ENCODE measurements at regions not wholly inside any gene's neighbourhood (a gene's known extent, or its start where the extent isn't known, plus 50 kb on each side); places are given as distances from the start of the nearest gene placed in this dataset.

DNA sequence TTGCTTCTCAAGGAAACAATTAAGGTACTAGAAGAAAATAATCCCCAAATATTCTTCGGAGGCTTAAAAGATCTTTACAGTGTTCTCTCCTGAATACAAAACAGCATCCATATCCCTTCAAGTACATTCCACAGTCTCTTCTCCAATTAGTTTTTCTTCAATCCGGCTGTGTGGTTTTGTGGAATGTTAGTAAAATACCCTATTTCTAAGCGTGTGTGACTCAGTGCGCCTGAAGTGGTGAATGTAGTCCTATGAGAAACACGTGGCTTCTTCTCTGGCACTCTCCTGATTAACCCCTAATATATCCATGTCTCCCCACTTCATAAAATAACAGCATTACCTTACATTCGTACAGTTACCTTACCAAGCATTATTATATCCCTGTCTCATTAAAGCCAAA lies 570.2 kb downstream of the ARL4A start:
- in situ Hi-C loops (cut with MboI) (no loop called here), intact Hi-C loops (cut with micrococcal nuclease; ENCODE audit: unreplicated experiment) (loop anchor here (10.0 kb wide), 1 partner anchor 213 kb away; no protein-coding TSS in a partner anchor)
- 39% methylated on average over 6 of the region's 6 CpGs for WGBS (ENCODE audit: insufficient coverage, insufficient replicate concordance, low lambda C conversion rate, missing lambda C conversion rate)
- no peak overlapping the region for H3K27ac ChIP-seq (ENCODE audit: control insufficient read depth, insufficient read depth)
- H3K9ac ChIP-seq (ENCODE audit: control insufficient read depth, insufficient read depth, low read length) = no peak overlapping the region
- POLR2A ChIA-PET = interaction anchor here (0.7 kb wide), 1 partner anchor 8 kb away, joined by 3 read pairs; no protein-coding TSS in a partner anchor
- no TSS peak for BruUV-seq (replicated peaks)
- CTCF ChIA-PET = interaction anchor here (0.9 kb wide), 1 partner anchor 22 kb away, joined by 3 read pairs; no protein-coding TSS in a partner anchor
- SMC1A ChIA-PET (ENCODE audit: uncharacterized antibody, unreplicated experiment) = no interaction called here
- no peaks in the 10 kb centered on the region for H3K4me1 ChIP-seq (ENCODE audit: control insufficient read depth, insufficient read depth, low read length)
- no peaks in the 10 kb centered on the region for H4K20me1 ChIP-seq (ENCODE audit: control insufficient read depth, insufficient read depth)
- ATAC-seq (no peak), DNase-seq (ENCODE audit: low read depth, low spot score) (no peak), FAIRE-seq (no peak)
- no peaks in the 10 kb centered on the region for H3K79me2 ChIP-seq (ENCODE audit: control insufficient read depth, insufficient read depth, low read length)
- H3K4me3 ChIP-seq = no peak overlapping the region
- H3K9me3 ChIP-seq (replicated peaks; ENCODE audit: control insufficient read depth, insufficient read depth, low read length) = no peaks in the 10 kb centered on the region
- H3K4me2 ChIP-seq (ENCODE audit: control insufficient read depth, insufficient read depth) = no peak overlapping the region
- H3K27me3 ChIP-seq (replicated peaks in 1 of 2; ENCODE audit: control insufficient read depth in 2 of 2, insufficient read depth in 2 of 2, low read length in 1 of 2) = no peaks in the 10 kb centered on the region
- no peak for TF ChIP-seq NR2F1 (conservative IDR thresholded peaks at IDR 0.05)
- TF ChIP-seq RAD21 (IDR thresholded peaks at IDR 0.05; ENCODE audit: insufficient read depth, low read depth, low read length) = no peak
- TF ChIP-seq ATF7 (IDR thresholded peaks at IDR 0.05; ENCODE audit: low read depth) = no peak
- TF ChIP-seq ZNF622 (IDR thresholded peaks at IDR 0.05) = no peak
- TF ChIP-seq CBFB (IDR thresholded peaks at IDR 0.05; ENCODE audit: low read depth) = no peak
- TF ChIP-seq ZNF274 (IDR thresholded peaks at IDR 0.05; ENCODE audit: insufficient read depth, insufficient read length) = no peak
- no peak for TF ChIP-seq BACH1 (IDR thresholded peaks at IDR 0.05; ENCODE audit: borderline replicate concordance)
- no peak for TF ChIP-seq RELA (IDR thresholded peaks at IDR 0.05; ENCODE audit: borderline replicate concordance, partially characterized antibody)
- no peak for TF ChIP-seq RFX5 (IDR thresholded peaks at IDR 0.05; ENCODE audit: low read depth, low read length)
- TF ChIP-seq IKZF1 (conservative IDR thresholded peaks at IDR 0.05) = no peak
- TF ChIP-seq USF1 (IDR thresholded peaks at IDR 0.05; ENCODE audit: borderline replicate concordance, extremely low read length, insufficient read depth, low read depth, low read length) = no peak
- TF ChIP-seq PML (IDR thresholded peaks at IDR 0.05; ENCODE audit: low read length) = no peak
- TF ChIP-seq MEF2B (IDR thresholded peaks at IDR 0.05; ENCODE audit: partially characterized antibody, poor library complexity, severe bottlenecking) = no peak
- no peak for TF ChIP-seq MTA2 (IDR thresholded peaks at IDR 0.05; ENCODE audit: low read depth)
- TF ChIP-seq, protein P1, sequence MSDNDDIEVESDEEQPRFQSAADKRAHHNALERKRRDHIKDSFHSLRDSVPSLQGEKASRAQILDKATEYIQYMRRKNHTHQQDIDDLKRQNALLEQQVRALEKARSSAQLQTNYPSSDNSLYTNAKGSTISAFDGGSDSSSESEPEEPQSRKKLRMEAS (IDR thresholded peaks at IDR 0.05; ENCODE audit: low read depth, low read length) = no peak
- TF ChIP-seq USF2 (IDR thresholded peaks at IDR 0.05; ENCODE audit: borderline replicate concordance, low read depth, low read length) = no peak
- TF ChIP-seq TCF7 (IDR thresholded peaks at IDR 0.05; ENCODE audit: borderline replicate concordance) = no peak
- TF ChIP-seq, protein P2, sequence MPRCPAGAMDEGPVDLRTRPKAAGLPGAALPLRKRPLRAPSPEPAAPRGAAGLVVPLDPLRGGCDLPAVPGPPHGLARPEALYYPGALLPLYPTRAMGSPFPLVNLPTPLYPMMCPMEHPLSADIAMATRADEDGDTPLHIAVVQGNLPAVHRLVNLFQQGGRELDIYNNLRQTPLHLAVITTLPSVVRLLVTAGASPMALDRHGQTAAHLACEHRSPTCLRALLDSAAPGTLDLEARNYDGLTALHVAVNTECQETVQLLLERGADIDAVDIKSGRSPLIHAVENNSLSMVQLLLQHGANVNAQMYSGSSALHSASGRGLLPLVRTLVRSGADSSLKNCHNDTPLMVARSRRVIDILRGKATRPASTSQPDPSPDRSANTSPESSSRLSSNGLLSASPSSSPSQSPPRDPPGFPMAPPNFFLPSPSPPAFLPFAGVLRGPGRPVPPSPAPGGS (IDR thresholded peaks at IDR 0.05; ENCODE audit: borderline replicate concordance, insufficient read depth, low read depth, low read length, poor library complexity, severe bottlenecking) = no peak
- no peaks in the 10 kb centered on the region for H3K36me3 ChIP-seq (ENCODE audit: control insufficient read depth in 2 of 2, insufficient read depth in 2 of 2, low read length in 1 of 2)
- no peak overlapping the region for H2AFZ ChIP-seq (ENCODE audit: control insufficient read depth, low read depth, low read length)
- RAD21 ChIA-PET (ENCODE audit: unreplicated experiment) = no interaction called here

Measured in GM12878 (cell line).